AG08395 (cell line): ENCODE measurements at regions not wholly inside any gene's neighbourhood (a gene's known extent, or its start where the extent isn't known, plus 50 kb on each side); places are given as distances from the start of the nearest gene placed in this dataset.

Experiments used
- DNase-seq: peaks from one replicate; pipeline ENCODE4 v3.0.0; 2012; ENCODE audit warnings: mixed read lengths, low spot score

GRCh38 chr21:18460979-18461378, 57.4 kb upstream of the TMPRSS15 start:
- DNase-seq, result no peak

GRCh38 chr21:18461743-18462142, 58.2 kb upstream of the TMPRSS15 start:
- no peak for DNase-seq

GRCh38 chr21:18467715-18468114, 64.1 kb upstream of the TMPRSS15 start:
- DNase-seq, result no peak

- no peak for DNase-seq
These were observed 65.2 kb upstream of the TMPRSS15 start for GRCh38 chr21:18468790-18469189.

- DNase-seq, result no peak
These were observed 73.1 kb upstream of the TMPRSS15 start for GRCh38 chr21:18476639-18477038.

GRCh38 chr21:18477043-18477442, 73.5 kb upstream of the TMPRSS15 start:
- no peak for DNase-seq

- no peak for DNase-seq
These were observed 74.9 kb upstream of the TMPRSS15 start for GRCh38 chr21:18478513-18478912.

GRCh38 chr21:18488252-18488651, 84.7 kb upstream of the TMPRSS15 start:
- no peak for DNase-seq

- DNase-seq, result peak; percentile 55
These were observed 89.8 kb upstream of the TMPRSS15 start for GRCh38 chr21:18493422-18493821.

- no peak for DNase-seq
These were observed 91.9 kb upstream of the TMPRSS15 start for GRCh38 chr21:18495523-18495922.

GRCh38 chr21:18498431-18498830, 94.8 kb upstream of the TMPRSS15 start:
- no peak for DNase-seq

- DNase-seq, result no peak
These were observed 96.3 kb upstream of the TMPRSS15 start for GRCh38 chr21:18499761-18500376.

GRCh38 chr21:18518054-18518481, 114.5 kb upstream of the TMPRSS15 start:
- DNase-seq, result no peak

- no peak for DNase-seq
These were observed 117.6 kb upstream of the TMPRSS15 start for GRCh38 chr21:18521204-18521603.

- DNase-seq, result no peak
These were observed 118.8 kb upstream of the TMPRSS15 start for GRCh38 chr21:18522181-18522972.

GRCh38 chr21:18524097-18524880, 120.7 kb upstream of the TMPRSS15 start:
- DNase-seq, result no peak

GRCh38 chr21:18529254-18529653, 125.7 kb upstream of the TMPRSS15 start:
- peak; percentile 2 for DNase-seq

- DNase-seq, result no peak
These were observed 138.5 kb upstream of the TMPRSS15 start for GRCh38 chr21:18542081-18542480.

GRCh38 chr21:18545908-18546307, 142.3 kb upstream of the TMPRSS15 start:
- DNase-seq, result no peak

- DNase-seq, result no peak
These were observed 143.8 kb upstream of the TMPRSS15 start for GRCh38 chr21:18547347-18547746.

GRCh38 chr21:18548249-18548648, 144.7 kb upstream of the TMPRSS15 start:
- DNase-seq, result no peak

- DNase-seq, result no peak
These were observed 145.8 kb upstream of the TMPRSS15 start for GRCh38 chr21:18549214-18549905.
